Small intestine (tissue), 7 donors: ENCODE measurements at regions not wholly inside any gene's neighbourhood (a gene's known extent, or its start where the extent isn't known, plus 50 kb on each side); places are given as distances from the start of the nearest gene placed in this dataset.

Source experiments
- DNase-seq, 2 donors: peaks; one replicate each; pipeline versions ENCODE4 v3.0.0 to v3.0.0-alpha.2; 2013
- FAIRE-seq: peaks from 2 replicates; lab custom pipeline; 2012; peaks lifted over from hg19 to GRCh38; lab: Jason Lieb, UNC
- H3K27ac ChIP-seq, 3 donors: one replicate each; pipeline ENCODE4 v1.5.1; 2013; ENCODE audit warnings: low read length in 2 of 3, mild to moderate bottlenecking in 2 of 3, control low read depth in 1 of 3, inconsistent platforms in 1 of 3, low read depth in 1 of 3, moderate library complexity in 1 of 3
- H3K27me3 ChIP-seq, 3 donors: one replicate each; pipeline ENCODE4 v1.6.1; 2013; ENCODE audit warnings: low read length in 3 of 3, inconsistent platforms in 1 of 3; ENCODE audit not compliant: control insufficient read depth in 3 of 3, insufficient read depth in 3 of 3
- H3K36me3 ChIP-seq, 3 donors: one replicate each; pipeline ENCODE4 v1.6.1; 2013; ENCODE audit warnings: low read length in 3 of 3, inconsistent platforms in 1 of 3, low read depth in 1 of 3, mild to moderate bottlenecking in 1 of 3, moderate library complexity in 1 of 3; ENCODE audit not compliant: control insufficient read depth in 3 of 3, insufficient read depth in 2 of 3
- H3K4me1 ChIP-seq, 3 donors: one replicate each; pipeline ENCODE4 v1.6.1; 2013; ENCODE audit warnings: low read length in 2 of 3, inconsistent platforms in 1 of 3, low read depth in 1 of 3, mild to moderate bottlenecking in 1 of 3, moderate library complexity in 1 of 3; ENCODE audit not compliant: control insufficient read depth in 3 of 3, insufficient read depth in 2 of 3
- H3K4me3 ChIP-seq, 3 donors: one replicate each; pipeline ENCODE4 v1.5.1; 2013; ENCODE audit warnings: low read length in 3 of 3, control low read depth in 1 of 3, inconsistent platforms in 1 of 3, low read depth in 1 of 3, mild to moderate bottlenecking in 1 of 3, moderate library complexity in 1 of 3
- H3K9me3 ChIP-seq, 2 donors: one replicate each; pipeline ENCODE4 v1.6.1; 2013; ENCODE audit warnings: low read depth in 1 of 2, low read length in 1 of 2; ENCODE audit not compliant: control insufficient read depth in 2 of 2, insufficient read depth in 1 of 2
- WGBS, 3 donors: extraction: QIAGEN DNeasy Blood & Tissue Kit; methylation state at CpG; one replicate each; pipeline ENCODE4 v1.1.7; 2013; 5-methylcytosine and 5-hydroxymethylcytosine counted together
- donor health status: healthy with polysubstance abuse.
- donor health status: control.
- donor health status: control.
- donor health status: Bipolar disorder and iron deficiency.
- donor health status: healthy.

DNA sequence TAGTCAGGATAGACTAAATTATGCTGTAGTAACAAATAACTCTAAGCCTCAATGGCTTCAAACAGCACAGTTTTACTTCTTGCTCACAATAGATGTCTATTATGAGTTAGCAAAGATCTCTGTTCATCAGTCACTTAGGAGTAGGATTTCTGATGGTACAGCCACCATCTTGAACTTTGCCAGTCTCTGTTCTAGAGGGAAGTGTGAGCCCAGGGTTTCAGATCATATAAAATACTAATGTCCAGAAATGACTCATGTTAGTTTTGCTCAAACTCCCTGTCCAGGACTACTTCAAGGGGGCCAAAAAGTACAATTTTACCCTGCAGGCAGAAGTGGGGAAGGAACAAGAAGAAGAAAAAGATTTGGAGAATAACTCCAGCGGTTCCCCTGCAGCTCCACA is 77.1 kb upstream of the LSM6 start:
- FAIRE-seq (no peak), DNase-seq (no peak)
- no peak overlapping the region for H3K4me3 ChIP-seq
- no peaks in the 10 kb centered on the region for H3K27me3 ChIP-seq
- WGBS, 3 donors, result 88 to 100% (median 91%) methylated on average over 1 of the region's 1 CpG
- H3K27ac ChIP-seq, result no peak overlapping the region
- no peaks in the 10 kb centered on the region for H3K36me3 ChIP-seq
- H3K9me3 ChIP-seq, result no peaks in the 10 kb centered on the region
- H3K4me1 ChIP-seq, result peaks cover 0 to 18% (median 0%) of the 10 kb centered on the region in 3 donors

- no peaks in the 10 kb centered on the region for H3K27me3 ChIP-seq
- no peak for FAIRE-seq
- peaks cover 0 to 18% (median 0%) of the 10 kb centered on the region in 3 donors for H3K4me1 ChIP-seq
- peak in 1 of 2 donors; percentile 56 for DNase-seq
- peak overlapping the region in 1 of 3 donors; percentile 72 for H3K27ac ChIP-seq
- H3K9me3 ChIP-seq, result no peaks in the 10 kb centered on the region
- H3K36me3 ChIP-seq, result no peaks in the 10 kb centered on the region
- H3K4me3 ChIP-seq, result no peak overlapping the region
- 32 to 68% (median 39%) methylated on average over 2 of the region's 2 CpGs for WGBS, 3 donors
Observed at GRCh38 chr4:146096371-146096770, 79.1 kb upstream of the LSM6 start.

- Histone ChIP-seq H3K36me3 (no peaks in the 10 kb centered on the region), H3K4me1 (peaks cover 0 to 18% (median 0%) of the 10 kb centered on the region in 3 donors), H3K27ac (peak overlapping the region in 1 of 3 donors; percentile 72), H3K27me3 (no peaks in the 10 kb centered on the region), H3K9me3 (no peaks in the 10 kb centered on the region), H3K4me3 (no peak overlapping the region)
- 23 to 62% (median 50%) methylated on average over 2 of the region's 2 CpGs for WGBS, 3 donors
- no peak for FAIRE-seq
- peak in 1 of 2 donors; percentile 37 for DNase-seq
Observed at GRCh38 chr4:146095860-146096259, 79.7 kb upstream of the LSM6 start.

GRCh38 chr4:146095091-146095690 is 80.3 kb upstream of the LSM6 start:
- FAIRE-seq, result peak; percentile 44
- H3K4me3 ChIP-seq, result no peak overlapping the region
- peak; percentile 55 to 71 for DNase-seq
- H3K36me3 ChIP-seq, result no peaks in the 10 kb centered on the region
- H3K9me3 ChIP-seq, result no peaks in the 10 kb centered on the region
- no peaks in the 10 kb centered on the region for H3K27me3 ChIP-seq
- H3K27ac ChIP-seq, result peak overlapping the region in 1 of 3 donors; percentile 72
- H3K4me1 ChIP-seq, result peaks cover 0 to 18% (median 0%) of the 10 kb centered on the region in 3 donors
- 55 to 59% (median 57%) methylated on average over 4 of the region's 4 CpGs for WGBS, 3 donors

DNA sequence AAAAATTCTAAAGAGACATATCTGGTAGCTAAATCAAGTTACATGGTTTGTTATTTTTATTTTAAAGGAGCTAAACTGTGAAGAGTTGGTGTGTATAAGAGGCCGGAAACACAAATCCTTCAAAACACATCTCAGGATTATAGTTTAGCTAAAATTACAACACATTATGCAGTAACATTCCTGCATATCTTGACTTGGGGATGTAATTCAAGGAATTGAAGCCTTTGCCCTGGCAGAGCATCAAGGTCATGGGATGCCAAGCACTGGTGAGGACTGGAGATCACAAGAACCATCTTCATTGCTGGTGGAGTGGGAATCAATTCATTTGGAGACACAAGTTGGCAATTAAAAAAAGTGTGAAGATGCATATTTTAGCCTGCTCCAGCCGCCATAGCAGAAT is 86.8 kb upstream of the LSM6 start:
- Histone ChIP-seq H3K4me1 (no peaks in the 10 kb centered on the region), H3K36me3 (no peaks in the 10 kb centered on the region), H3K4me3 (no peak overlapping the region), H3K27me3 (no peaks in the 10 kb centered on the region), H3K9me3 (no peaks in the 10 kb centered on the region), H3K27ac (no peak overlapping the region)
- WGBS, 3 donors, result 91 to 95% (median 92%) methylated on average over 2 of the region's 2 CpGs
- no peak for FAIRE-seq
- DNase-seq, result no peak

DNA sequence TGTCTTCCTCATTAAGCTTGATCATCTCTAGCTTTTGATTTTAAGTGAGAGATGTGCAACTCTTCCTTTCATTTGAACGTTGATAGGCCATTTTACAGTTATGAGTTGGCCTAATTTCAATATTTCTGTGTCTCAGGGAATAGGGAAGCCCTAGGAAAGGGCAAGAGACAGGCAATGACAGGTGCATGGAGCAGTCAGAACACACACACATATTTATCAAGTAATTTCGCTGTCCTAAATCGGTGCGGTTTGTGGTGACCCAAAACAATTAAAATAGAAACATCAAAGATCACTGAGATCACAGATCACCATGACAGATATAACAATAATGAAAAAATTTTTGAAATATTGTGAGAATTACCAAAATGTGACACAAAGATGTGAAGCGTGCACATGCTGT is 87.7 kb upstream of the LSM6 start:
- Histone ChIP-seq H3K4me1 (no peaks in the 10 kb centered on the region), H3K9me3 (no peaks in the 10 kb centered on the region), H3K4me3 (no peak overlapping the region), H3K27me3 (no peaks in the 10 kb centered on the region), H3K36me3 (no peaks in the 10 kb centered on the region), H3K27ac (no peak overlapping the region)
- DNase-seq, result no peak
- 82 to 88% (median 82%) methylated on average over 5 of the region's 5 CpGs for WGBS, 3 donors
- FAIRE-seq, result no peak

- Histone ChIP-seq H3K4me3 (no peak overlapping the region), H3K9me3 (no peaks in the 10 kb centered on the region), H3K36me3 (no peaks in the 10 kb centered on the region), H3K27me3 (no peaks in the 10 kb centered on the region), H3K4me1 (no peaks in the 10 kb centered on the region), H3K27ac (no peak overlapping the region)
- WGBS, 3 donors, result 92 to 93% (median 92%) methylated on average over 6 of the region's 6 CpGs
- DNase-seq (no peak), FAIRE-seq (no peak)
Observed at GRCh38 chr4:146076081-146076480, 99.4 kb upstream of the LSM6 start.

DNA sequence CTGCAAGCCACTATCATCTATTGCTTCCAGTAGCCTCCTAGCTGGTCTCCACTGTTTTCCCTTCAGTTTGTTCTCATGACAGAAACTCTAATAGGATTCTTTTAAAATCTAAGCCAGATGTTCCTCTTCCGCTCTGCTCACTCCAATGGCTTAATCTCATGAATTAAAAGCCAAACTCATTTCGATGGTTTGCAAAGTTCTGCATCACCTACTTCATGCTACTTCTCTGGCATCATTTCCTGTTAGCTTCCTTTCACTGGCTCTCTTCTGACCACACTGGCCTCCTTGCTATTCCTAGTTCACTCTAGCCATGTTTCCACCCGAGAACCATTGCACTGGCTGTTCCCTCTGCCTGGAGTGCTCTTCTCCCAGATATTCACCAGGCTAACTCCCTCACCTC is 102.0 kb upstream of the LSM6 start:
- no peak for DNase-seq
- H3K27ac ChIP-seq, result no peak overlapping the region
- H3K4me1 ChIP-seq, result no peaks in the 10 kb centered on the region
- H3K4me3 ChIP-seq, result no peak overlapping the region
- WGBS, 3 donors, result 68 to 80% (median 72%) methylated on average over 3 of the region's 3 CpGs
- FAIRE-seq, result no peak
- H3K36me3 ChIP-seq, result no peaks in the 10 kb centered on the region
- no peaks in the 10 kb centered on the region for H3K27me3 ChIP-seq
- no peaks in the 10 kb centered on the region for H3K9me3 ChIP-seq

GRCh38 chr4:146072376-146072775 is 103.1 kb upstream of the LSM6 start:
- Histone ChIP-seq H3K4me1 (no peaks in the 10 kb centered on the region), H3K27ac (no peak overlapping the region), H3K4me3 (no peak overlapping the region), H3K36me3 (no peaks in the 10 kb centered on the region), H3K9me3 (no peaks in the 10 kb centered on the region), H3K27me3 (no peaks in the 10 kb centered on the region)
- FAIRE-seq (no peak), DNase-seq (no peak)
- 44 to 80% (median 61%) methylated on average over 1 of the region's 1 CpG for WGBS, 3 donors
